Loucy (cell line): ENCODE measurements at regions not wholly inside any gene's neighbourhood (a gene's known extent, or its start where the extent isn't known, plus 50 kb on each side); places are given as distances from the start of the nearest gene placed in this dataset.

ENCODE experiments used
- EZH2phosphoT487 ChIP-seq: fragments of 200-600 bp; IDR thresholded peaks from 2 replicates; pipeline ENCODE4 v1.6.1; 2018; ENCODE audit warnings: antibody characterized with exemption, mild to moderate bottlenecking, moderate library complexity, borderline replicate concordance
- TF ChIP-seq, protein P1 (sequence below): fragments of 200-600 bp; sonication (generic); conservative IDR thresholded peaks from 2 replicates; pipeline ENCODE4 v1.5.1; 2014; ENCODE audit warnings: mild to moderate bottlenecking, antibody characterized with exemption, low read length

DNA sequence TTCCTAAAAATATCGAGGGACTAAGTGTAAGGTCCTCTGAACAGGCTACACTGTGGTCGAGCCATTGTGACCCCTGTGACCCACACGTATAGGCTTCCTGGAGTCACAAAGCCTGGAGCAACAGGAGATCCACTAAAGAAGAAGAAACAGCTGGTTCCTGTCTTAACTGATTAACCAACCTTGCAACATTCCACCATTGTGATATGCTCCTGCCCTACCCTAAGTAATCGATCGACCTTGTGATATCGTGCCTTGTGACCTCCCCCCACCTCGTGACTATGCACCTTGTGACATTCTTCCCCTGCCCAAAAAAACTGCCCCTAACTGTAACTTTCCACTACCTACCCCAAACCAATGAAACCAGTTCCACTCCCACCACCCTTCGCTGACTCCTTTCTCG, 304.6 kb upstream of the FAM78B start:
- TF ChIP-seq, protein P1, sequence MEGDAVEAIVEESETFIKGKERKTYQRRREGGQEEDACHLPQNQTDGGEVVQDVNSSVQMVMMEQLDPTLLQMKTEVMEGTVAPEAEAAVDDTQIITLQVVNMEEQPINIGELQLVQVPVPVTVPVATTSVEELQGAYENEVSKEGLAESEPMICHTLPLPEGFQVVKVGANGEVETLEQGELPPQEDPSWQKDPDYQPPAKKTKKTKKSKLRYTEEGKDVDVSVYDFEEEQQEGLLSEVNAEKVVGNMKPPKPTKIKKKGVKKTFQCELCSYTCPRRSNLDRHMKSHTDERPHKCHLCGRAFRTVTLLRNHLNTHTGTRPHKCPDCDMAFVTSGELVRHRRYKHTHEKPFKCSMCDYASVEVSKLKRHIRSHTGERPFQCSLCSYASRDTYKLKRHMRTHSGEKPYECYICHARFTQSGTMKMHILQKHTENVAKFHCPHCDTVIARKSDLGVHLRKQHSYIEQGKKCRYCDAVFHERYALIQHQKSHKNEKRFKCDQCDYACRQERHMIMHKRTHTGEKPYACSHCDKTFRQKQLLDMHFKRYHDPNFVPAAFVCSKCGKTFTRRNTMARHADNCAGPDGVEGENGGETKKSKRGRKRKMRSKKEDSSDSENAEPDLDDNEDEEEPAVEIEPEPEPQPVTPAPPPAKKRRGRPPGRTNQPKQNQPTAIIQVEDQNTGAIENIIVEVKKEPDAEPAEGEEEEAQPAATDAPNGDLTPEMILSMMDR: no peak
- no peak for TF ChIP-seq EZH2phosphoT487
